ENCODE measurements at regions not wholly inside any gene's neighbourhood (a gene's known extent, or its start where the extent isn't known, plus 50 kb on each side); places are given as distances from the start of the nearest gene placed in this dataset.

- no peak for DNase-seq
Observed at GRCh38 chr5:74105126-74105780, 479.3 kb downstream of the ARHGEF28 start.

GRCh38 chr5:74103131-74104023 lies 477.4 kb downstream of the ARHGEF28 start:
- no peak for DNase-seq

DNA sequence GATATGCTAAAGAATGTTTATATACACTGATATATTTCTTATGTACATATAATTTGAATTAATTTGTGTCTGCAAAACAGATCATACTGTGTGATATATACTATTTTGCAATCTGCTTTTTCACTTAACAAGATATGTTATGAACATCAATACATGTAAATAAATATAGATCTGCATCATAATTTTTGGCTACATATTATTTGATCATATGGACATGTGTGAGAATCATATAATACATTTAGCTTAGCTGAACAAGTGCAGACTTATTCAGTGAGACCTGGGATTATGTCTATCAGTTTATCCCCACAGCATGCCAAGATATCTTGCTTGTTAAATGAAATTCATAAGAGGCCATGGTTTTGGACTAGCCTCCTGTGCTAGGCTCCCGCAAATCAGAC lies 474.3 kb downstream of the ARHGEF28 start:
- no peak for DNase-seq

DNA sequence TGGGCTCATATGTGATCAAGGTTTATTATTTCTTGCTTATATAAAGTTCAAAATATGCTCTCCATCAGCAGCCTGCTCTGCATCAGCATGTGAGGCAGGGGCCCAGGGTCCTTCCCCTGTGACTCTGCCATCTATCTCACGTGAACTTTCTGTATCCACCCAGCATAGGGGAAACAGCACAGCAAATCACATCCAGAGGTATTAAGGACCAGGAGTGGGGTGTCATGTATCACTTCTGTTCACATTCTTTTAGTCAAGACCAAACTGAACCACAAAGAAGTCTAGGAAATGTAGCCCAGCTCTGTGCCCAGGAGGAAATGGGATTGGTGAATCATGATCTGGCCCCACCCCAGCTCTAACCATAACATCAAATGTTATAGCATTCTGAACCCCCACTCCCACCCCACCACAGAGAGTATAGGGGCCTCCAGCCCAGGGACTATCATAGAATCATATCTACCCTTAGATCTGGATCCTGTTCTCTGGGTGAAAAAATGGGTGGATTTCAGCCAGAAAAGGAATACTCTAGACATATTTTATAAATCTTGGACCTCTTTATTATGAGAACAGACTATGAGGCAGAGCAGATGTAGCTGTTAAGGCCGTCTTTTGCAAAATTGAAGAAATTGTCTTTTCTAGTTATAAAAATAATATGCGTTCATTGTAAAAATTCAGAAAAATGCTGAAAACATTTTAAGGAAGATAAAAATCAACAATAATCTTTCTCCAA lies 473.7 kb downstream of the ARHGEF28 start:
- no peak for DNase-seq

DNA sequence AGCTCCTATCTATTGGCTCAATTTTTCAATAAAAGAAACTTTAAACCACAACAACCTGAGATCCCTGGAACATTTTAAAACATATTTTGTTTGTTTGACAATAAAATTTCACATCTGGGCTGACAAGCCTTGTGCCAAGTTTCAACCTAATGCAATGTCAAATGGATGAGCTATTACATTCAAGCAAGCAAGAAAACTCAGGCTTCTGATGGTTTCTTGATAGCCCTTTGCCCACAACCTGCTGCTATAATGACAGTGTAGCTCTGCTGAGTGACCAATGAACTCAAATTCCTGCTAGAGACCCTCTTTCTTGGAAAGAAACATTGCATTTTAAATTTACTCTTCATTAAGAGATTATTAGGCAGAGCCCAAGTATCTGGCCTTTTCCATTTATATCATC lies 472.9 kb downstream of the ARHGEF28 start:
- no peak for DNase-seq

DNA sequence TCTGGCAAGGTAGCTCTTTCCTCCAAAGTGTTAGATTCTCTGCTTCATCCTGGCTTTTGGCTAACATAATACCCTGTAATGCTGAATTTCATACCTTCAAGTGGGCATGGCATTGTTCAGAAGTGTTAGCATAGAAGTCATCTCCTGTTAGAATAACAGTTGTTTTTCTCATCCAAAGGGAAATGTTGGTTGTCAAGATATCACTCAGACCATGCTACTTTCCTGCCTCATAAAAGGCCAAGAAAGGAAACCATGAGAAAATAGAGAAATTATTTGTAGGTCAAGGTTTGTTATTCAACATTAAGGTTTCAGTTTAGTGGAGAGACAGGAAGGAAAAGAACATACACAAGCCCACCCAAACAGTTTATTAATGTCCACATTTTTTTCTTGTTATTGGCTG lies 472.5 kb downstream of the ARHGEF28 start:
- DNase-seq = no peak

DNA sequence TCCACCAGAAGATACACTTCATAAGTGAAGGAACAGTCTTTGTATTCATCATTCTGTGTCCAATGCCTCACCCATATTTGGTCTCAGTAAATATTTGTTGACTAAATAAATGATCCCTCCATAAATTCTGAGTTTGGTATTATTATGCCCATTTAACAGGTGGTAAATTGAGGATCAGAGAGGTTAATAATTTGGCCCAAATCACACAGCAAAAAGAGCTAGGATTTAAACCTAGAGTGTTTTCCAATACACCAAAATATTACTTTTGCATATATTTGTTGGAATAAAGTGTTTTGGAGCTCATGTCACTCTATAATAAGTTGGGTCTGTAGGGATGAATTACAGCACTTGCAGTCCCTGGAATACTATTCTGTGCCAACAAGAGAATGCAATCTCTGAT lies 470.3 kb downstream of the ARHGEF28 start:
- no peak for DNase-seq

GRCh38 chr5:74095871-74096270 lies 469.9 kb downstream of the ARHGEF28 start:
- no peak for DNase-seq

- DNase-seq = no peak
Observed at GRCh38 chr5:74094782-74095108, 468.7 kb downstream of the ARHGEF28 start.

GRCh38 chr5:74094096-74094781 lies 468.2 kb downstream of the ARHGEF28 start:
- DNase-seq = no peak

GRCh38 chr5:74093561-74093960 lies 467.6 kb downstream of the ARHGEF28 start:
- DNase-seq = no peak

GRCh38 chr5:74092766-74093165 lies 466.8 kb downstream of the ARHGEF28 start:
- no peak for DNase-seq

DNA sequence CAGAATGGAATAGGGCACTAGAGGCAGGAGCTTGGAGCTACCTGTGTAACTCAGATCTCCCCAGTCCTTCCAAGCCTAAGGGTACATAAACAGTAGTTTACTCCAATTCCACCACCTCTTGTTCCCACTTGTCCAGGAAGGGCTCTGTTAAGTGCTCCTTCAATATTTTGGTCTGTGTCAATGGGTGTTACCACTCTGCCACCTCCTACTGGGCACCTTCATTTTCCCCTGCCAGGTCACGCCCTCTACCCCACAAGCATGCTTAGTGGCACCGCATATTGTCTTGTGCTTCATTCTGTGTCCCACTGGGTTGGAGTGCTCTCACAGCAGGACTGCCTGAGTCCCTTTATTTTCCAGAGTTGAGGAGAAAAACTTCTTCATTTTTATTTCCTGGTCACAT lies 459.8 kb downstream of the ARHGEF28 start:
- no peak for DNase-seq

DNA sequence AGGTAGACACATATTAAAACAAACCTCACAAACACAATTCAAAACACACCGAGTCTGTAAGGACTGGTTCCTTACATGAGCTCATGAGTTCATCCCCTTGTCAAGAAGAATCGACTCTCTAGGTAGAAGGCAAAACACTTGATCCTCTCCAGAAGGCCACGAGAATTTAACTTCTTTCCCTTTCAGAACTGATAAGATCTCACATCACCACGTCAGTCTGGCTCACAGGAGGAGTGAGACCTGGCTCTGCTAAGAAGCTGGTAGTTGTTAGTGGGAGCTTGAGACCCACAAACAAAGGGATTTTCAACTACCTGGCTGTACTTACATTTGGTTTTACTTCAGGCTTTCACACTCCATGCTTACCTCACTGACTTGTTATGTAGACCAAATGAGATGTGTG lies 459.2 kb downstream of the ARHGEF28 start:
- DNase-seq = no peak

- DNase-seq = no peak
Observed at GRCh38 chr5:74083096-74083791, 457.2 kb downstream of the ARHGEF28 start.

DNA sequence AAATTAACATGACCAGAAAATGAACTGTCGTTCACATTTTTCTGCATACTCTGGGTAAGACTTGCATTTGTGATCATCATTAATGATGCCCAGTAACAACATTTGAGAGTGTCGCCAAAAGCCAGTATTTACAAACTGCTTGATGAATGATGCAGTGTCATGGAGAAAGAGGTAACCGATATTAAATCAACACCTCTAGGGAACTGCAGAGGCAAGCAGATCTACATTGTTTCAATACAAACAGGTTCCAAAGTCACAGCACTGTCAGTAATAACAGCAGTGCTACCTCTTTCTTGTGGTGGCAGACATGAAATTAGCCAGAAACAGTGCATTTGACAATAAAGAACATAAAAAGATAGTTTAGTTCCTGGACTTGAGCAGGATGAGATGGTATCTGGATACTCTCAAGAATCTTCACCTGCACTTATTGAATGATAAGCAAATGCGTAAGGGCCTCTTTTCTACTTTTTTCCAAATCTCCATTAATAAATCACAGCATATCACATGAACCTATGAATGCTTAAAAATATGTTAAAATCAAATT lies 456.6 kb downstream of the ARHGEF28 start:
- no peak for DNase-seq

- no peak for DNase-seq
Observed at GRCh38 chr5:74081126-74081525, 455.1 kb downstream of the ARHGEF28 start.

- DNase-seq = peak; percentile 20
Observed at GRCh38 chr5:74079971-74080556, 454.1 kb downstream of the ARHGEF28 start.

DNA sequence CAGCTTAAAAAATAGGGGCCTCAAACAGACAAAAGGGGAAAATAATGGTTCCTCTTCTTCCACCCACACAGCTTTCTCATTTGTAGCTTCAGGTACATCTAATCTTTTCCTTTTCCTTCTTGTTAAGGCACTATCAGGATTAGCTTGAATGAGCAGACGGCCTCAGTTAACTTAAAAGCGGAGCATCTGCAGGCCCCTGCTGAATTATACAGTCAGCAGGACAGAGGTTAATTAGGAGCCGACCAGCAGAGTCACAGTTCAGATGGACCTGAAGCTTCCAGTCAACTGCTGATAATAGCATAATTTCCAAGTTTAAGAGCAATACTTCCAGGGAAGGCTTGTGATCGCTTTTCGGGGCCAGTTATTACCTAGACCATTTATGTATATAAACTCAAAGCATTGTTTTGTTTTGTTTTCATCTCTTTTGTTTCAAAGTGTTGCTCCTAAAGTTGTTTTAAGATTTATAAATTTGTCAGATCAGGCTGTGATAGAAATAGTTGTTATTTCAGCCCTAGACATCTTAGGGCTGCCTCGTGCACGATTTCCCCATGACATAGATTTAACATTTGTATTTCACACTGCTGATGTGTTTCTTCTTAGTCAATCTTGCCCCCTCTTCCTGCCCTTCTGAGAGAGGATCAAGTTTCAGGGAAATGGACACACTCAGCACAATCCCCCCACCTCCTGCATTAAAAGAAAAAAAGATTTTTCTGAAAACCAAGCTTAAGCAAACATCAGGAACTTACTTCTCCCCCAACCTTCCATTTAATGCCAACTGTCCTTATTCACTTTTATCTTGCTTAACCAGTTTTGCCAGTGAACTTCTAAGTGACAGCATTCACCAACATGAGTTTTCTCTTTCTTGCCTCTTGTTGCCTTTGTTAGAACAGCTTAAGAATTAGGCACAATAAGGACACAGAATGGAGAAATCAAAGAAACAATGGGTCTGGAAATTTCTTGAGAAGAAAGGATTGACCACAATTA lies 449.8 kb downstream of the ARHGEF28 start:
- no peak for DNase-seq

- no peak for DNase-seq
Observed at GRCh38 chr5:74074111-74074510, 448.1 kb downstream of the ARHGEF28 start.

GRCh38 chr5:74073257-74073656 lies 447.3 kb downstream of the ARHGEF28 start:
- no peak for DNase-seq

Measured in inflammatory macrophage treated with lipopolysaccharide for 4 hours (primary cell).